ENCODE measurements at regions not wholly inside any gene's neighbourhood (a gene's known extent, or its start where the extent isn't known, plus 50 kb on each side); places are given as distances from the start of the nearest gene placed in this dataset.

GRCh38 chr18:25679491-25679890, 327.5 kb upstream of the ZNF521 start:
- TF ChIP-seq CTCF (conservative IDR thresholded peaks at IDR 0.05; ENCODE audit: low read depth, low read length) (no peak), EZH2 (IDR thresholded peaks at IDR 0.05; ENCODE audit: low read length, unreplicated experiment) (no peak), EZH2phosphoT487 (IDR thresholded peaks at IDR 0.05; ENCODE audit: borderline replicate concordance, low read length) (no peak)
- Histone ChIP-seq H3K9me2 (replicated peaks; ENCODE audit: low read length) (no peaks in the 10 kb centered on the region), H3F3A (ENCODE audit: low read length, unreplicated experiment) (no peaks in the 10 kb centered on the region), H3K4me1 (ENCODE audit: insufficient read depth, low read length) (no peaks in the 10 kb centered on the region), H3K36me3 (ENCODE audit: low read depth, low read length) (no peaks in the 10 kb centered on the region), H4K20me1 (ENCODE audit: low read length) (no peaks in the 10 kb centered on the region), H3K4me2 (ENCODE audit: low read length) (no peak overlapping the region), H3K27ac (ENCODE audit: low read length) (no peak overlapping the region), H3K9ac (ENCODE audit: low read length) (no peak overlapping the region), H2AFZ (ENCODE audit: low read length) (no peak overlapping the region), H3K27me3 (ENCODE audit: low read length) (peaks cover 19% of the 10 kb centered on the region), H3K4me3 (ENCODE audit: low read length) (no peak overlapping the region), H3K79me2 (ENCODE audit: low read length) (no peaks in the 10 kb centered on the region), H3K9me3 (ENCODE audit: low read length) (no peaks in the 10 kb centered on the region)
- intact Hi-C loops (cut with micrococcal nuclease): no loop called here
- ATAC-seq (no peak), DNase-seq (no peak)
- CTCF ChIA-PET: no interaction called here
- POLR2A ChIA-PET (ENCODE audit: unreplicated experiment): no interaction called here
- no TSS peak for BruUV-seq (replicated peaks)

DNA sequence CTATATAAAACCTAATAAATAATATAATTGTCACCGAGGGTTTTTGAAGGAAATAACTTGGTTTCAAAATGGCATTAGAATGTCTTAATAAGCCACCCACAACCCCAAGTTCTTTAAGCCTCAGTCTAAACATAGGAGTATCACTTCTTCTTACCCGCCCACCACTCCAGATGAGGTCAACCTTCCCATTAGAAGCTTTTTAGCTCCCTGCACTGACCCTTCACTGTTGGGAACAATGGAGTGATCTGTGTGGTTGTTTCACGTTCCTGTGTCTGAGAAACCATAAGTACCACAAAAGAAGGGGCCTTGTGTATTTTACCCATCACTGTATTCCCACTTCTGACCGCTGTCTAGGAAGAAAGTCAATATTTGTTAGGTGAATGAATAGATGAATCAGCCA, 326.3 kb upstream of the ZNF521 start:
- no peak overlapping the region for H3K9ac ChIP-seq (ENCODE audit: low read length)
- no peaks in the 10 kb centered on the region for H3K79me2 ChIP-seq (ENCODE audit: low read length)
- no peak overlapping the region for H3K4me2 ChIP-seq (ENCODE audit: low read length)
- no TSS peak for BruUV-seq (replicated peaks)
- H3K27ac ChIP-seq (ENCODE audit: low read length): no peak overlapping the region
- peaks cover 19% of the 10 kb centered on the region for H3K27me3 ChIP-seq (ENCODE audit: low read length)
- DNase-seq (no peak), ATAC-seq (no peak)
- CTCF ChIA-PET: no interaction called here
- TF ChIP-seq EZH2 (IDR thresholded peaks at IDR 0.05; ENCODE audit: low read length, unreplicated experiment) (no peak), CTCF (conservative IDR thresholded peaks at IDR 0.05; ENCODE audit: low read depth, low read length) (no peak), EZH2phosphoT487 (IDR thresholded peaks at IDR 0.05; ENCODE audit: borderline replicate concordance, low read length) (no peak)
- no peaks in the 10 kb centered on the region for H3F3A ChIP-seq (ENCODE audit: low read length, unreplicated experiment)
- H4K20me1 ChIP-seq (ENCODE audit: low read length): no peaks in the 10 kb centered on the region
- H3K4me1 ChIP-seq (ENCODE audit: insufficient read depth, low read length): no peaks in the 10 kb centered on the region
- intact Hi-C loops (cut with micrococcal nuclease): no loop called here
- no peaks in the 10 kb centered on the region for H3K36me3 ChIP-seq (ENCODE audit: low read depth, low read length)
- no peak overlapping the region for H3K4me3 ChIP-seq (ENCODE audit: low read length)
- POLR2A ChIA-PET (ENCODE audit: unreplicated experiment): no interaction called here
- no peaks in the 10 kb centered on the region for H3K9me3 ChIP-seq (ENCODE audit: low read length)
- H3K9me2 ChIP-seq (replicated peaks; ENCODE audit: low read length): no peaks in the 10 kb centered on the region
- H2AFZ ChIP-seq (ENCODE audit: low read length): no peak overlapping the region

DNA sequence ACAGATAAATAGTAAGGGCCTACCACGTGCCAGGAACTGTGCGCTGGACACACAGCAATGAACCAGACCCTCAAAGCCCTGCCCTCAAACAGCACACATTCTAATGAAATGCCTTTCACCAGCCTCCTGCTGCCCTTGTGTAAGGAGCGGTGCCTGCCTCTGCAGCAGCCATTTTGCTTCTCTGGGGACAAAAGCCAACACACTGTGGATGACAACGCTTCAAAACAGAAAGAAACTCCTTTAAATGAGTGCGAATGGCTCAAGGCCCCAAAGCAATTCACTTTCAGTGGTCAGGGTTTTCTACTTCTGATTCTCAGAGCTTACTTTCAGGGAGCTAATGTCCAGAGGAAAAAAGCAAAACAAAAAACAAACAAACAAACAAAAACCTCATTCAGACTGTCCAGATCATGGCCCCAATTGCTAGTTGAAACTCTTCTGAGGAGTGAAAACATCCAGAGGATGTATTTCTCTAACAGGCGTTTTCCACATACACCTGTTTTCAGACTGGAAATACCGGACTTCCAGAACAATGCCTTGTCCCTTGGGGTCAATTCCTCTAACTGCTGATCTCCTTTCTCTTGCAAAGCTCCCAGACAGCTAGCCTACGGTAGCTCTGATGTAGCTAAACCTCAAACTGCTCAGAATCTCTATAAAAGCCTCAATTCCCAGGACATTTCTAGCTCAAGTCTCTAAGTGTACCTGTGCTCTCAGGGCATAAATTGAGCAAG, 323.3 kb upstream of the ZNF521 start:
- no peak overlapping the region for H3K9ac ChIP-seq (ENCODE audit: low read length)
- no peaks in the 10 kb centered on the region for H3K4me1 ChIP-seq (ENCODE audit: insufficient read depth, low read length)
- BruUV-seq (replicated peaks): no TSS peak
- no peaks in the 10 kb centered on the region for H3K9me2 ChIP-seq (replicated peaks; ENCODE audit: low read length)
- intact Hi-C loops (cut with micrococcal nuclease): no loop called here
- H3F3A ChIP-seq (ENCODE audit: low read length, unreplicated experiment): no peaks in the 10 kb centered on the region
- no peaks in the 10 kb centered on the region for H3K79me2 ChIP-seq (ENCODE audit: low read length)
- no peaks in the 10 kb centered on the region for H4K20me1 ChIP-seq (ENCODE audit: low read length)
- H3K4me2 ChIP-seq (ENCODE audit: low read length): no peak overlapping the region
- H3K36me3 ChIP-seq (ENCODE audit: low read depth, low read length): no peaks in the 10 kb centered on the region
- no peak overlapping the region for H3K27ac ChIP-seq (ENCODE audit: low read length)
- H3K9me3 ChIP-seq (ENCODE audit: low read length): no peaks in the 10 kb centered on the region
- POLR2A ChIA-PET (ENCODE audit: unreplicated experiment): no interaction called here
- no peak overlapping the region for H3K4me3 ChIP-seq (ENCODE audit: low read length)
- TF ChIP-seq CTCF (conservative IDR thresholded peaks at IDR 0.05; ENCODE audit: low read depth, low read length) (no peak), EZH2 (IDR thresholded peaks at IDR 0.05; ENCODE audit: low read length, unreplicated experiment) (no peak), EZH2phosphoT487 (IDR thresholded peaks at IDR 0.05; ENCODE audit: borderline replicate concordance, low read length) (no peak)
- ATAC-seq (no peak), DNase-seq (no peak)
- CTCF ChIA-PET: interaction anchor here (0.5 kb wide), 1 partner anchor 443 kb away, joined by 6 read pairs; no protein-coding TSS in a partner anchor
- no peak overlapping the region for H2AFZ ChIP-seq (ENCODE audit: low read length)
- peaks cover 19% of the 10 kb centered on the region for H3K27me3 ChIP-seq (ENCODE audit: low read length)
